Hematopoietic multipotent progenitor cell treated with erythropoietin and hydrocortisone succinate and interleukin-3 and kit ligand, for 17 days (in vitro differentiated cells): ENCODE measurements at regions not wholly inside any gene's neighbourhood (a gene's known extent, or its start where the extent isn't known, plus 50 kb on each side); places are given as distances from the start of the nearest gene placed in this dataset.

Experiments
- DNase-seq: peaks from one replicate; pipeline ENCODE4 v3.0.0-alpha.2; 2015; ENCODE audit warnings: low spot score

- DNase-seq: no peak
These were observed 550.7 kb downstream of the PKHD1 start for GRCh38 chr6:51536728-51537127.

- DNase-seq: no peak
These were observed 545.6 kb downstream of the PKHD1 start for GRCh38 chr6:51541847-51542246.

GRCh38 chr6:51542475-51542874, 544.9 kb downstream of the PKHD1 start:
- no peak for DNase-seq

- no peak for DNase-seq
These were observed 537.2 kb downstream of the PKHD1 start for GRCh38 chr6:51550243-51550642.

- no peak for DNase-seq
These were observed 535.0 kb downstream of the PKHD1 start for GRCh38 chr6:51552435-51552834.

- DNase-seq: no peak
These were observed 534.0 kb downstream of the PKHD1 start for GRCh38 chr6:51553246-51554015.

- no peak for DNase-seq
These were observed 533.4 kb downstream of the PKHD1 start for GRCh38 chr6:51554029-51554428.

GRCh38 chr6:51559059-51559458, 528.4 kb downstream of the PKHD1 start:
- no peak for DNase-seq

- DNase-seq: no peak
These were observed 525.2 kb downstream of the PKHD1 start for GRCh38 chr6:51562198-51562597.
